Renal cortical epithelial cell (primary cell): ENCODE measurements at regions not wholly inside any gene's neighbourhood (a gene's known extent, or its start where the extent isn't known, plus 50 kb on each side); places are given as distances from the start of the nearest gene placed in this dataset.

Experiments
- DNase-seq: peaks from one replicate; pipeline ENCODE4 v3.0.0-alpha.2; 2011; ENCODE audit warnings: low read depth

DNA sequence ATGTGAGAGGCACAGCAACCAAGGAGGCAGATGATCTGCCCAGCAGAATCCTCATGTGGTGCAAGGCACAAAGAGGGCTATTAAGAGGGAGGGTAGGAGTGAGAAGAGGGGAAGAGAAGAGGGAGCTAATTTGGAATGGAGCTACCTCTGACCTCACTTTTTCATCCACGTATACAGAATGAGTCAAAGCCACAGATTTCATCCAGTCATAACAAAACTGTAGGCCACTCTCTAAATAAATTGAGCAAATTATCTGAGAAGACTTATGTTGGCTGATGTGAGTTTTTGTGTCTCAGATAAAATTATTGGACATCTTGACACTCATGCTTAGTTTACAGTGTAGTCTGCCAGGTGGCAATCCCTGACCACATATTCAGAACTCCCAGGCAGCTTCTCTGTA, 325.6 kb downstream of the TTLL7 start:
- DNase-seq, result no peak

DNA sequence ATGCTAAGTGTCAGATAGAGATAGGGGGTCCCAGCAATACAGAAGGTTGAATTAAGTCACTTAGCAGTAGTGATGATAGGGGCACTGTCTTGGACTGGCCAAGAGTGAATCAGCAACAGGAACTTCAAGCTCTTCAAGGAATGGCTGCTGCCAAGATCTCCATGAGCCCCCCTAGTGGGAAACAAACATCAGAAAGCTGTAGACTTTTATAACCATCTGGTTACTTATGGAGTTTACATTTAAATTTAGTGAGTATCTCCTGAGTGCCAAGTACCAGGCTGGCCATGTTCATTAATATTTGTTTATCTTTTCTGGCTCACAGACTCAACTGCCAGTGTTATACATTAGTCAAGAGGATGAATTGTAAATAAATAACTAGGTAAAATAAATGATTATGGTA, 327.3 kb downstream of the TTLL7 start:
- DNase-seq, result no peak

DNA sequence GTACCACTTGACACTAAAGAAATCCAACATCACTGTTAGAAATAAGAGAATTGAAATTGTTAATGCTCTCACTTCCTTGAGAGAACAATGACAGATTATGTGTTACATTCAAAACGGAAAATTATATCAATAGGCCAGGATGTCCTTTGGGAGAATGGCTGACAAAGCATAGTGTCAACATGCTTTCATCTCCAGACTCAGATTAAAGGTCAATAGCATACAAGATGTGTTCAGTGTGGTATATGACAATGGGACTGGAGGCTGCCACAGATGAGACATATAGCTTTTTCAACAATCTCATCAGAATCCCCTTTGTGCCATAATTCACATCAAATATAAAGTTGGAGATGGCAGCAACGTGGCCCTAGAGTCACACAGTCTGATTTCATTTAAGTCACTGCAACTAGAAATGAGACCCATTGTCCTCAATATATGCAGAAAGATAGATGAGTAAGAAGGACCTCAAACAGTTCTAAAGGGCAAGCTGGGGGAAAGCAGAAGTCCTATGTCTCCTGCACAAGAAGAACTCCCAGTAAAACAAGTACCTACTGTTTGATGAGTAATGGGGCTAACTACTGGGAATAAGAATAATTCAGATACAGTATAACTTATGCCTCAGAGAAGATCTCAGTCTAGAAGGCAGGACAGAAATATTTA, 327.9 kb downstream of the TTLL7 start:
- DNase-seq, result no peak

DNA sequence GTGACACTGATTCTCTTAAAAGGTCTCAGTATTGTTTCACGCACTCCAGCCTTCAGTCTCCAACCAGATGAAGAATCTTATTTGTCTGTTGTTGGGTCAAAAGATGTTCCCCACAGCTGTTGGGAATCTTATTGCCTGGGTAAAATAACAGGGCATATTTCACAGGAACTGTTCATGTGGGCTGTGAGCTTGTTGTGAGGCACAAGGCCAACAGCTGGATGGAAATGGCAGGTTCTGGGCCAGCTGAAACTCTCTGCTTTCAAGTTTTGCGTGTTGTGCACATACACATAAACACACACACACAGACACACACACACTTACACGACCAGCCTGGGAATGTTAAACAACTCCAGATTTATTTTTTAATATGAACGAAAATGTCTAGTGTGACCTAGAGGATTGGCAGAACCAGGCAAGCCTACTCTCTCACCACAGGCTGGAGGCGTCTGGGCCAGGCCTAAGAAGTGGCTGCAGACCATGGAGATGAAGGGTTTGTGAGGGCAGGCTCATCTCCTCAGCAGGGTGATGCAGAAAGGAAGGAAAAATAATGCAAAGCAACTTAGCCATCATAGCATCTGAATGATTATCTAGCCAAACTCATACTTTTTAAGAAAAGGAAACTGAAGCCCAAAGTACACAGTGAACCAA, 357.0 kb downstream of the TTLL7 start:
- no peak for DNase-seq

- DNase-seq, result no peak
These were observed 357.7 kb downstream of the TTLL7 start for GRCh38 chr1:83641206-83641658.

- DNase-seq, result no peak
These were observed 359.1 kb downstream of the TTLL7 start for GRCh38 chr1:83639785-83640184.

DNA sequence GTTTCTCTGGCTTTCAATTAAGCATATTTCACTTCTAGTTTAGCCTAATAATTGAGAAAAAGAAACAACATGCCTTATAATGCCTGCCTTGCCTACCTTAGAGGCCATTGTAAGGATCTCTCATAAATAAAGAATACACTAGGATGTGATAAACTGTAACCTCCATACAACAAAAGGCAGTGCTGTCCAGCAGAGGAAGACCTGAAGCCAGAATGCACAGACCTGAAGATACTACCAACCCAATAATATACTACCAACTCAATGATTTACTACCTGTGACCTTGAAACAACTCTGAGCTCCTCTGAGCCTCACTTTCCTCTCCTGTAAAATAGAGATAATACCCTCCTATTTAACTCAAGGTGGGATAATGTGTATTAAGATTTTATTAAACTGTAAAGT, 361.3 kb downstream of the TTLL7 start:
- no peak for DNase-seq

- no peak for DNase-seq
These were observed 361.9 kb downstream of the TTLL7 start for GRCh38 chr1:83637009-83637408.

- DNase-seq, result no peak
These were observed 366.0 kb downstream of the TTLL7 start for GRCh38 chr1:83632906-83633305.

DNA sequence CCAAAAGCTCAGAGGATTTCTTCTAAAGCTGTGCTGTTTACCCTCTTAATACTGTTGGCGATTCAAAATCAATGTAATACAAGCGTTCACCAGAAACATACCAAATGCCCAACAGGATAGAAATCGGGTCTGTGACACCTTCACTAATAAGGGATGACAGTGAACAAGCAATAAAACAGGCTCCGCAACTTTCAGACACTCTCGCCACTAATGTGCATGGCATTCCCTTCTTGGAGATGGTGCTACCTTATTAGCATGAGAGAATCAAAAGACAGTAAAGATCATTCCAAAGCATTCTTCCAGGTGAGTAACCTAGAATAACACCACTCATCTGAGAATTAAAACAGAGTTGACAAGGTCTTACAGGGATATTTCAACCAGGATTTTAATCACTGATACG, 367.1 kb downstream of the TTLL7 start:
- DNase-seq, result no peak

DNA sequence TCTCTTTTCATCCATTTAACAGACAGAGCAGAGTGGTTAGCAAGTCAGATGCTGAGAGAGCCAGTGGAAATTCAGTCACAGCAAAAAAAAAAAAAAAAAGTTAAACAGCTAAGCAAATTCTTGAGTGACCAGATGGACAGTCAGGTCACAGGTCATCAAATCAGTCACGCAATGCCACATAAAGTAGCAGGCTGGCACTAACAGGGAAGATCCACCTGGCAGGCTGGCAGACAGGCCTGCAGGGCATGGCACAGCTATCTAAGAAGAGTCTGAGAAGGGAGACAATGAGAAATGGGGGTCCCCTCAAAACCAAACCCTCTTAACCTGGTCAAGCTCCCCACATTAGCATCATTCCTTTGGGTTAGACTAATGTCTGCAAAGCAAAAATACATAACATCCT, 371.9 kb downstream of the TTLL7 start:
- no peak for DNase-seq

- DNase-seq, result no peak
These were observed 372.3 kb downstream of the TTLL7 start for GRCh38 chr1:83626603-83627002.

DNA sequence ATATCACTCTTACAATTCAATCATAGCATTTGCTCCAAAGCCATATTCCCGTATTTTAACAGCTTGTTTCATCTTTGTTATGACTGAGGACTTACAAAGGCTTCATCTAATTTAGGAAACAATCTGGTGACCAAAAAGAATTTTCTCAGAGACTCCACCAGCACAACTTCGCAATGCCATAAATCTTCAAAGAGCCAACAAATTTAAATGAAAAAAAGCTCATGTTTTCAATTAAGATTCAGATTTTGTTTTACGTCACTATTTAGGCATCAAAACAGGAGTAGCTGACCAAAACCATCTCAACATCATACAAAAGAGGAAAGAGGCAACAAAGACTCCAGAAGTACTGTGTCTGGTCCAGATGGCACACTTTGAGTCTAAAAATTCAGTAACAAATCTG, 373.3 kb downstream of the TTLL7 start:
- DNase-seq, result no peak

DNA sequence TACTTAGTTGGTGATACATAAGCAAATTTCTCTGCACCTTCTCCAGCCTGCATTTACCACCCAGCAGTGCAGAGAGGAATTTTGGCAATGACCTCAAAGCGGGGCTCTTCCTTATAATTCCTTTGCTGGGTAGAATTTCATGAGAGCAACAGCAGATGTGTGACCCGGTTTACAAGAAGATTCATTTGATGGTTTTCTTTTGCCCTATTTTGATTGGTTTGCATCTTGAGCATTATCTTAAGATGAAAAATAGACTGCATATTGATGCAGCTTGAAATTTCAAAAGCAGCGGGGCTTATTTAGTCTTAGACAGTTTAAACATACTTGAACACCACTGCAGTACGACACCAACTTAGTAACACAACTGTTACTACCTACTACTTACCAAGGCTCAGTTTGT, 378.9 kb downstream of the TTLL7 start:
- no peak for DNase-seq

- DNase-seq, result no peak
These were observed 379.6 kb downstream of the TTLL7 start for GRCh38 chr1:83619170-83619896.

DNA sequence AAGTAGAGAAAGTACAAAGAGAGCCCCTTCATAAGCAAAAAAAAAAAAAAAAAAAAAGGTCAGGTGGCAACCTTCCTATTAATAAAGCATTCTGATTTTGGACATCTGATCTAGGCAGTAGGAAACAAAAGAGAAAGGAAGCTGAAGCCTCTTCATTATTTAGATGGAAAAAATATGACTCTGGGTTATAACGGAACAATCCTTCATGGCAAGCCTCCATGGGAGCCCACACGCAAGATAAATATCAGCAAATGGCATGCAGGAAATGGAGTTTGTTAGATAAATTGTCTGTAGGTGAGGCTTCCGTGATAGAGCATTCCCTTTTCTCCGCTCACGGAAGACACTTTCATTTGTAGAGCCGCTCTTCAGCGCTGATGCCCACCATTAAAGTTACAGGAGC, 381.0 kb downstream of the TTLL7 start:
- DNase-seq, result no peak

- DNase-seq, result no peak
These were observed 383.6 kb downstream of the TTLL7 start for GRCh38 chr1:83615370-83615769.

DNA sequence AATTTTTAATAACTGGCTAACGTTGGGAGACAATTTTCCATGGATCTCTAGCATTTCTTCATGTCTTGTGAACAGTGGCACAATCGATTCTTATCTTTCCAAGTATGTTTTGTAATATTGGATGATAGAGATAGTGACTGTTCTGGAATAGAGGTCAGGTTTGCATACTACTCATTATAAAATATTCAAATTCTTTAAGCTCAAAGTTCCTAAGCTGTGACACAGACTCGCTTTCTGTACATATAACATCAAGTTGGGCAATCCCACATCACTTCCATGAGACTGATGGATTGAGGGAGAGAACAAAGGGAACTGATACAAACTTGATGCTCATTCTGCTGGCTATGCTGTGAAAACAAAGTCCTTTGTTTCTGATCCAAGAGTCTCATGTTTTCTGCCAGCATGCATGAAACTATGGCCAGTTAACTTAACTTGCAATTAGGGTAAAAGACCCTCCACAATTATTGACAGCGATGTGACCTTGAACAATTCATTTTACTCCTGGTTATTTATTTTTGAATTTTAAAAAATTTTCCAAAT, 392.4 kb downstream of the TTLL7 start:
- DNase-seq, result no peak

DNA sequence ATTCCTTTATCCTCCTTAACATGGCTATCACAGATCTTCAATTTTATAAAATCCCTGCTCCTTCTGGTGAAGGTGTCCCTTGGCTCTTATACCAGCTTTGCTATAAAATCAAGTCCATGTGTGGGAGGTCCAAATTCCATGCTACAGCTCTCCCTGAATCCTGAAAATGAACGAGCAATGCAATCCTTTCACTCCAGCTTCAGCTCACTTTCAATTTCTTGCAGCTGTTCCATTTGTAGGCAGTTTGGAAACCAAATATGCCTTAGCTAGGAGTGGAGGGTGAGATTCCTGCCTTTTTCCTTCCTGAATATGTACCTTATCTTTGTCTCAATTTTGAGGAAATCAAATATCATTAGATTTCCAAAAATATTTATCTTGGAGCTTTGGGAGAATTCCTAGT, 402.6 kb downstream of the TTLL7 start:
- no peak for DNase-seq

DNA sequence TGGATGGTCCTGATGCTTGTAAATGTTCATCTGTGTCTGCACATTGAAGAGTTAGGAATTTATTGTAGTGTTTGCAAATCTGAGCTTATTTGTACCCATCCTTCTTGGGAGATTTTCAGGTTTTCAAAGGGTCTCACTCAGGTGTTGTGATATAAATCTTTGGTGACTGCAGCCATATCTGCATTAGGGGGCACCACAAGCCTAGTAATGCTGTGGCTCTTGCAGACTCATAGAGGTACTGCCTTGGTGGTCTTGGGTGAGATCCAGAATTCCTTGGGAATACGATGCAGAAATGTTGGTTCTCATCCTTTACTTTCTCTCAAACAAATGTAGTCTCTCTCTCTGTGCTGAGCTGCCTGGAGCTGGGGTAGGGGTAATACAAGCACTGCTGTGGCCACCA, 405.9 kb downstream of the TTLL7 start:
- DNase-seq, result no peak

DNA sequence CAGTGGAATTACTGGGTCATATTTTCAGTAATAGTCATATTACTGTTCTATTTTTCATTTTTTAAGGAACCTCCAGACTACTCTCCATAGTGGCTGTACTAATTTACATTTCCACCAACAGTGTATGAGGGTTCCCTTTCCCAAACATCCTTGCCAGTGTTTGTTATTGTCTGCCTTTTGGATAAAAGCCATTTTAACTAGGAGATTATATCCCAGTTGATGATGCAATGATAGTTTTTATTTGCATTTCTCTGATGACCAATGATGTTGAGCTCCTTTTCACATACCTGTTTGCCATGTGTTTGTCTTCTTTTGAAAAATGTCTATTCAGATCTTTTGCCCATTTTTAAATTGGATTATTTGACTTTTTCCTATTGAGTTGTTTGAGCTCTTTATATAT, 410.8 kb downstream of the TTLL7 start:
- DNase-seq, result no peak

GRCh38 chr1:83583351-83584014, 415.4 kb downstream of the TTLL7 start:
- no peak for DNase-seq
